GM23248 (cell line): ENCODE measurements at regions not wholly inside any gene's neighbourhood (a gene's known extent, or its start where the extent isn't known, plus 50 kb on each side); places are given as distances from the start of the nearest gene placed in this dataset.

Experiments
- DNase-seq: peaks from one replicate; pipeline ENCODE4 v3.0.0-alpha.2; 2015
- H2AFZ ChIP-seq: fragments of 200-600 bp; sonication (generic); 2 replicates; pipeline ENCODE4 v1.6.1; 2016; ENCODE audit warnings: antibody characterized with exemption
- H3F3A ChIP-seq: fragments of 200-600 bp; sonication (generic); 2 replicates; pipeline ENCODE4 v1.6.1; 2016; ENCODE audit warnings: mild to moderate bottlenecking, antibody characterized with exemption, mixed run types; ENCODE audit not compliant: insufficient read depth
- H3K27ac ChIP-seq: fragments of 200-600 bp; sonication (generic); 2 replicates; pipeline ENCODE4 v1.5.1; 2016; ENCODE audit warnings: mild to moderate bottlenecking
- H3K27me3 ChIP-seq: fragments of 200-600 bp; sonication (generic); replicated peaks from 2 replicates; pipeline ENCODE4 v1.6.1; 2016; ENCODE audit warnings: mild to moderate bottlenecking; ENCODE audit not compliant: insufficient read depth
- H3K36me3 ChIP-seq: fragments of 200-600 bp; sonication (generic); 2 replicates; pipeline ENCODE4 v1.6.1; 2016; ENCODE audit warnings: low read depth, mild to moderate bottlenecking
- H3K4me1 ChIP-seq: fragments of 200-600 bp; sonication (generic); 2 replicates; pipeline ENCODE4 v1.6.1; 2016; ENCODE audit warnings: mild to moderate bottlenecking; ENCODE audit not compliant: insufficient read depth
- H3K4me2 ChIP-seq: fragments of 200-600 bp; sonication (generic); one replicate; pipeline ENCODE4 v1.6.1; 2016; ENCODE audit warnings: mild to moderate bottlenecking; ENCODE audit not compliant: unreplicated experiment
- H3K4me3 ChIP-seq: fragments of 200-600 bp; sonication (generic); 2 replicates; pipeline ENCODE4 v1.5.1; 2016; ENCODE audit warnings: mild to moderate bottlenecking
- H3K79me2 ChIP-seq: fragments of 200-600 bp; sonication (generic); 2 replicates; pipeline ENCODE4 v1.6.1; 2016; ENCODE audit warnings: mild to moderate bottlenecking; ENCODE audit not compliant: insufficient read depth
- H3K9ac ChIP-seq: fragments of 200-600 bp; sonication (generic); 2 replicates; pipeline ENCODE4 v1.6.1; 2016; ENCODE audit warnings: mild to moderate bottlenecking
- H3K9me2 ChIP-seq: fragments of 200-600 bp; sonication (generic); 2 replicates; pipeline ENCODE4 v1.6.1; 2016; ENCODE audit warnings: mixed run types, mild to moderate bottlenecking, moderate library complexity; ENCODE audit not compliant: insufficient read depth
- H3K9me3 ChIP-seq: fragments of 200-600 bp; sonication (generic); one replicate; pipeline ENCODE4 v1.6.1; 2017; ENCODE audit warnings: low read depth
- H4K20me1 ChIP-seq: fragments of 200-600 bp; sonication (generic); 2 replicates; pipeline ENCODE4 v1.6.0; 2016; ENCODE audit not compliant: insufficient read depth
- EZH2 ChIP-seq: fragments of 200-600 bp; sonication (generic); IDR thresholded peaks from 2 replicates; pipeline ENCODE4 v1.6.1; 2018; ENCODE audit warnings: antibody characterized with exemption, mild to moderate bottlenecking; ENCODE audit not compliant: insufficient read depth, poor library complexity, severe bottlenecking
- EZH2phosphoT487 ChIP-seq: fragments of 200-600 bp; sonication (generic); IDR thresholded peaks from 2 replicates; pipeline ENCODE4 v1.6.1; 2018; ENCODE audit warnings: antibody characterized with exemption, moderate library complexity, mild to moderate bottlenecking, low read depth; ENCODE audit not compliant: insufficient read depth
- WGBS, 2 experiments: methylation state at CpG; one replicate each; pipeline ENCODE4 v1.1.6; 2015 to 2017; ENCODE audit warnings: low lambda C conversion rate in 2 of 2, low coverage in 1 of 2; ENCODE audit errors: missing lambda C conversion rate in 2 of 2; 5-methylcytosine and 5-hydroxymethylcytosine counted together
- in situ Hi-C: fragments of 300-500 bp; cut with MboI; formaldehyde crosslinking; loops from 2 replicates; pipeline ENCODE4 v1.15.0; 2020

GRCh38 chr3:153045150-153045549 lies 116.9 kb upstream of the RAP2B start:
- Histone ChIP-seq H3K27ac (no peak overlapping the region), H3K4me2 (no peak overlapping the region), H3K9me3 (no peaks in the 10 kb centered on the region), H3K4me1 (peaks cover 24% of the 10 kb centered on the region), H2AFZ (no peak overlapping the region), H3K9ac (no peak overlapping the region), H3K4me3 (no peak overlapping the region), H3K36me3 (no peaks in the 10 kb centered on the region), H3K79me2 (no peaks in the 10 kb centered on the region), H3F3A (peaks cover 23% of the 10 kb centered on the region), H3K27me3 (no peaks in the 10 kb centered on the region), H4K20me1 (no peaks in the 10 kb centered on the region), H3K9me2 (no peaks in the 10 kb centered on the region)
- no peak for TF ChIP-seq EZH2phosphoT487
- TF ChIP-seq EZH2, result no peak
- DNase-seq, result no peak
- in situ Hi-C loops, result loop anchor here (10.0 to 25.0 kb wide), 4 partner anchors 120 to 550 kb away; partner anchors contain the start of gene RAP2B

- Histone ChIP-seq H3K4me2 (no peak overlapping the region), H3K9ac (no peak overlapping the region), H3K4me3 (no peak overlapping the region; the same call in 1 of the 2 replicates), H3K9me2 (no peaks in the 10 kb centered on the region), H4K20me1 (no peaks in the 10 kb centered on the region), H3K27ac (peak overlapping the region; percentile 81), H3F3A (peaks cover 23% of the 10 kb centered on the region), H3K27me3 (no peaks in the 10 kb centered on the region), H3K36me3 (no peaks in the 10 kb centered on the region), H2AFZ (peak overlapping the region; percentile 79; the same call in 1 of the 2 replicates), H3K4me1 (peaks cover 21% of the 10 kb centered on the region), H3K9me3 (no peaks in the 10 kb centered on the region), H3K79me2 (no peaks in the 10 kb centered on the region)
- 93 to 94% methylated on average over 6 of the region's 6 CpGs for WGBS, 2 experiments
- in situ Hi-C loops, result loop anchor here (10.0 kb wide), 1 partner anchor 94 kb away; no protein-coding TSS in a partner anchor
- no peak for TF ChIP-seq EZH2phosphoT487
- DNase-seq, result no peak
Measured at GRCh38 chr3:153050978-153051377, 111.0 kb upstream of the RAP2B start.

GRCh38 chr3:153051427-153052095 lies 110.5 kb upstream of the RAP2B start:
- whole genome bisulfite sequencing, 2 experiments, result 21 to 22% methylated on average over 6 of the region's 6 CpGs

GRCh38 chr3:153052096-153052460 lies 109.9 kb upstream of the RAP2B start:
- no peaks in the 10 kb centered on the region for H3K79me2 ChIP-seq
- peak overlapping the region; percentile 79 for H2AFZ ChIP-seq
- H3K9me2 ChIP-seq, result no peaks in the 10 kb centered on the region
- peaks cover 25% of the 10 kb centered on the region for H3F3A ChIP-seq
- peak; percentile 95 for DNase-seq
- H3K36me3 ChIP-seq, result no peaks in the 10 kb centered on the region
- in situ Hi-C loops, result loop anchor here (10.0 kb wide), 1 partner anchor 93 kb away; no protein-coding TSS in a partner anchor
- H3K9ac ChIP-seq, result peak overlapping the region; percentile 44
- H3K4me3 ChIP-seq, result peak overlapping the region; percentile 36; the same call in 1 of the 2 replicates
- no peak for TF ChIP-seq EZH2phosphoT487
- no peak for TF ChIP-seq EZH2
- no peaks in the 10 kb centered on the region for H3K27me3 ChIP-seq
- WGBS, 2 experiments, result 2 to 5% methylated on average over 4 of the region's 4 CpGs
- H3K4me2 ChIP-seq, result peak overlapping the region; percentile 60
- H3K9me3 ChIP-seq, result no peaks in the 10 kb centered on the region
- no peaks in the 10 kb centered on the region for H4K20me1 ChIP-seq
- H3K4me1 ChIP-seq, result peaks cover 21% of the 10 kb centered on the region
- H3K27ac ChIP-seq, result peak overlapping the region; percentile 81

More at GRCh38 chr3:153051427-153052095, 110.5 kb upstream of the RAP2B start:
- H3K4me3 ChIP-seq, result peak overlapping the region; percentile 36
- peaks cover 21% of the 10 kb centered on the region for H3K4me1 ChIP-seq
- no peaks in the 10 kb centered on the region for H4K20me1 ChIP-seq
- no peaks in the 10 kb centered on the region for H3K9me3 ChIP-seq
- no peaks in the 10 kb centered on the region for H3K9me2 ChIP-seq
- no peaks in the 10 kb centered on the region for H3K79me2 ChIP-seq
- H3F3A ChIP-seq, result peaks cover 23% of the 10 kb centered on the region
- H3K36me3 ChIP-seq, result no peaks in the 10 kb centered on the region
- H3K27ac ChIP-seq, result peak overlapping the region; percentile 81
- in situ Hi-C loops, result loop anchor here (10.0 kb wide), 1 partner anchor 93 kb away; no protein-coding TSS in a partner anchor
- no peak for TF ChIP-seq EZH2phosphoT487
- no peak for TF ChIP-seq EZH2
- peak overlapping the region; percentile 79 for H2AFZ ChIP-seq
- peak; percentile 86 for DNase-seq
- H3K4me2 ChIP-seq, result peak overlapping the region; percentile 60
- H3K27me3 ChIP-seq, result no peaks in the 10 kb centered on the region
- peak overlapping the region; percentile 44 for H3K9ac ChIP-seq
